Keratinocyte (primary cell): ENCODE measurements at regions not wholly inside any gene's neighbourhood (a gene's known extent, or its start where the extent isn't known, plus 50 kb on each side); places are given as distances from the start of the nearest gene placed in this dataset.

ENCODE experiments used
- DNase-seq: peaks from one replicate; pipeline ENCODE4 v3.0.0-alpha.2; 2011; ENCODE audit warnings: low read depth, missing footprints, low spot score
- FAIRE-seq: peaks from 2 replicates; lab custom pipeline; 2011; peaks lifted over from hg19 to GRCh38; lab: Jason Lieb, UNC
- H2AFZ ChIP-seq: 2 replicates; pipeline ENCODE4 v1.6.0; 2012; ENCODE audit warnings: low read length, control low read depth, inconsistent platforms; ENCODE audit not compliant: control insufficient read depth
- H3K27ac ChIP-seq: 2 replicates; pipeline ENCODE4 v1.5.1; 2011; ENCODE audit warnings: low read length; ENCODE audit not compliant: control insufficient read depth, insufficient read depth
- H3K27me3 ChIP-seq: 3 replicates; pipeline ENCODE4 v1.6.0; 2011; ENCODE audit warnings: low read length; ENCODE audit not compliant: control insufficient read depth, insufficient read depth; ENCODE audit errors: extremely low read depth
- H3K36me3 ChIP-seq, 2 experiments: 2 replicates in 1 of 2; 3 replicates in 1 of 2; pipeline ENCODE4 v1.5.1; 2011; ENCODE audit warnings: low read length in 2 of 2, mild to moderate bottlenecking in 1 of 2; ENCODE audit not compliant: control insufficient read depth in 2 of 2, insufficient read depth in 2 of 2; ENCODE audit errors: extremely low read depth in 1 of 2
- H3K4me1 ChIP-seq: 3 replicates; pipeline ENCODE4 v1.5.1; 2011; ENCODE audit warnings: low read length; ENCODE audit not compliant: control insufficient read depth, insufficient read depth; ENCODE audit errors: extremely low read depth
- H3K4me2 ChIP-seq: 3 replicates; pipeline ENCODE4 v1.6.0; 2011; ENCODE audit warnings: low read depth, low read length; ENCODE audit not compliant: control insufficient read depth, insufficient read depth; ENCODE audit errors: extremely low read depth
- H3K4me3 ChIP-seq, 3 experiments: fragments of 200-600 bp in 1 of 3; sonication (generic) in 1 of 3; 2 replicates in 2 of 3; 3 replicates in 1 of 3; pipeline ENCODE4 v1.5.1; 2011 to 2016; ENCODE audit warnings: low read length in 3 of 3, mild to moderate bottlenecking in 3 of 3, control low read depth in 2 of 3, inconsistent platforms in 1 of 3, low read depth in 1 of 3, mixed read lengths in 1 of 3, mixed run types in 1 of 3, moderate library complexity in 1 of 3; ENCODE audit not compliant: control insufficient read depth in 2 of 3, insufficient read depth in 2 of 3; ENCODE audit errors: extremely low read depth in 1 of 3
- H3K79me2 ChIP-seq: 2 replicates; pipeline ENCODE4 v1.6.0; 2012; ENCODE audit warnings: low read length; ENCODE audit not compliant: control insufficient read depth, insufficient read depth
- H3K9ac ChIP-seq: 3 replicates; pipeline ENCODE4 v1.6.0; 2011; ENCODE audit warnings: low read length; ENCODE audit not compliant: control insufficient read depth, insufficient read depth; ENCODE audit errors: extremely low read depth
- H3K9me1 ChIP-seq: 3 replicates; pipeline ENCODE4 v1.6.0; 2011; ENCODE audit warnings: low read length; ENCODE audit not compliant: control insufficient read depth, insufficient read depth; ENCODE audit errors: extremely low read depth
- H3K9me3 ChIP-seq: 2 replicates; pipeline ENCODE4 v1.5.1; 2012; ENCODE audit warnings: low read depth, low read length; ENCODE audit not compliant: control insufficient read depth
- H4K20me1 ChIP-seq: 3 replicates; pipeline ENCODE4 v1.6.0; 2011; ENCODE audit warnings: low read length; ENCODE audit not compliant: control insufficient read depth, insufficient read depth; ENCODE audit errors: extremely low read depth
- EZH2 ChIP-seq: IDR thresholded peaks from one replicate; pipeline ENCODE4 v1.6.1; 2012; ENCODE audit warnings: inconsistent platforms, mild to moderate bottlenecking, low read length, moderate library complexity
- dilution Hi-C: fragments of 300-500 bp; cut with MboI; formaldehyde crosslinking; loops from one replicate; pipeline ENCODE4 v1.7.0; 2020; ENCODE audit warnings: low sequenced_read_pairs; ENCODE audit not compliant: extremely low pct_ligation_motif_present
- TF ChIP-seq, protein P1 (sequence below), 3 experiments: IDR thresholded peaks in 1 of 3; conservative IDR thresholded peaks in 1 of 3; optimal IDR thresholded peaks in 1 of 3; 2 replicates in 2 of 3; 3 replicates in 1 of 3; pipeline versions ENCODE3 to v1.5.1; 2011; ENCODE audit warnings: low read length in 3 of 3, mild to moderate bottlenecking in 3 of 3, moderate library complexity in 2 of 3, control low read depth in 1 of 3, inconsistent platforms in 1 of 3; ENCODE audit not compliant: insufficient read depth in 2 of 3; ENCODE audit errors: extremely low read depth in 1 of 3

- TF ChIP-seq EZH2, result no peak
- TF ChIP-seq, protein P1, sequence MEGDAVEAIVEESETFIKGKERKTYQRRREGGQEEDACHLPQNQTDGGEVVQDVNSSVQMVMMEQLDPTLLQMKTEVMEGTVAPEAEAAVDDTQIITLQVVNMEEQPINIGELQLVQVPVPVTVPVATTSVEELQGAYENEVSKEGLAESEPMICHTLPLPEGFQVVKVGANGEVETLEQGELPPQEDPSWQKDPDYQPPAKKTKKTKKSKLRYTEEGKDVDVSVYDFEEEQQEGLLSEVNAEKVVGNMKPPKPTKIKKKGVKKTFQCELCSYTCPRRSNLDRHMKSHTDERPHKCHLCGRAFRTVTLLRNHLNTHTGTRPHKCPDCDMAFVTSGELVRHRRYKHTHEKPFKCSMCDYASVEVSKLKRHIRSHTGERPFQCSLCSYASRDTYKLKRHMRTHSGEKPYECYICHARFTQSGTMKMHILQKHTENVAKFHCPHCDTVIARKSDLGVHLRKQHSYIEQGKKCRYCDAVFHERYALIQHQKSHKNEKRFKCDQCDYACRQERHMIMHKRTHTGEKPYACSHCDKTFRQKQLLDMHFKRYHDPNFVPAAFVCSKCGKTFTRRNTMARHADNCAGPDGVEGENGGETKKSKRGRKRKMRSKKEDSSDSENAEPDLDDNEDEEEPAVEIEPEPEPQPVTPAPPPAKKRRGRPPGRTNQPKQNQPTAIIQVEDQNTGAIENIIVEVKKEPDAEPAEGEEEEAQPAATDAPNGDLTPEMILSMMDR (optimal IDR thresholded peaks at IDR 0.05 in 1 of 3, IDR thresholded peaks at IDR 0.05 in 1 of 3, conservative IDR thresholded peaks at IDR 0.05 in 1 of 3; ENCODE audit: extremely low read depth in 1 of 3, insufficient read depth in 2 of 3, low read length in 3 of 3), result no peak
- H2AFZ ChIP-seq, result no peak overlapping the region
- no peaks in the 10 kb centered on the region for H3K27me3 ChIP-seq
- H3K27ac ChIP-seq, result no peak overlapping the region
- no peaks in the 10 kb centered on the region for H3K79me2 ChIP-seq
- H3K9me1 ChIP-seq, result no peaks in the 10 kb centered on the region
- no peaks in the 10 kb centered on the region for H4K20me1 ChIP-seq
- H3K4me3 ChIP-seq, result no peak overlapping the region
- no peaks in the 10 kb centered on the region for H3K4me1 ChIP-seq
- no peak overlapping the region for H3K4me2 ChIP-seq
- DNase-seq (no peak), FAIRE-seq (no peak)
- dilution Hi-C loops, result no loop called here
- H3K9me3 ChIP-seq, result no peaks in the 10 kb centered on the region
- no peak overlapping the region for H3K9ac ChIP-seq
- H3K36me3 ChIP-seq, result no peaks in the 10 kb centered on the region
These were observed 65.8 kb upstream of the BCL9 start for GRCh38 chr1:147475488-147475887.

DNA sequence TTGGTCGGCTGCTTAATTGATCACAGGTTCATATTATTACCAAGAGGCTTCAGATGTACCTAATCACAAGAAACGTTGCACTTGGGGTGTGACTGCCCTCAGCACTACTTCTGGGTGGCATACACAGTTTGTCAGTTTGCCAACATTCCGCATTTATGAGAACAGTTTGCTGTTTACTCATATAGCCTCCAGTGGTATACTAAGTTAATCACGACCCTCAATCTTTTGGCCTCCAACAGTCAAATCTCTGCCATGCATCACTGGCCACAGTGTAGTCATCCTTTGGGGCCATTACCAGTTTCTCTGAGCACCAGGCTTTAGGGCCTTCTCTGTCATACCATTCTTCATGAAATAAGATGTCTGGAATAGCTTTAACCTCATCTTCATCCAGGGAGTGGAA is 62.8 kb upstream of the BCL9 start:
- Histone ChIP-seq H3K9me3 (no peaks in the 10 kb centered on the region), H2AFZ (no peak overlapping the region), H3K9me1 (no peaks in the 10 kb centered on the region), H3K4me1 (no peaks in the 10 kb centered on the region), H3K4me2 (no peak overlapping the region), H3K36me3 (no peaks in the 10 kb centered on the region), H3K4me3 (no peak overlapping the region), H3K27ac (no peak overlapping the region), H3K9ac (no peak overlapping the region), H3K27me3 (no peaks in the 10 kb centered on the region), H4K20me1 (no peaks in the 10 kb centered on the region), H3K79me2 (no peaks in the 10 kb centered on the region)
- FAIRE-seq (no peak), DNase-seq (no peak)
- TF ChIP-seq EZH2, result no peak
- TF ChIP-seq, protein P1 (optimal IDR thresholded peaks at IDR 0.05 in 1 of 3, IDR thresholded peaks at IDR 0.05 in 1 of 3, conservative IDR thresholded peaks at IDR 0.05 in 1 of 3; ENCODE audit: extremely low read depth in 1 of 3, insufficient read depth in 2 of 3, low read length in 3 of 3), result no peak
- dilution Hi-C loops, result no loop called here
